CD4-positive, alpha-beta T cell (primary cell): ENCODE measurements at regions not wholly inside any gene's neighbourhood (a gene's known extent, or its start where the extent isn't known, plus 50 kb on each side); places are given as distances from the start of the nearest gene placed in this dataset.

Experiments used
- ATAC-seq: fragments of 200-7000 bp; cut with Tn5 transposase; one replicate; pipeline ENCODE4 v1.10.0; 2022; ENCODE audit warnings: mild to moderate bottlenecking; ENCODE audit not compliant: poor library complexity
- CTCF ChIA-PET: fragments of 350-600 bp; sonication (Branson Sonifier 250); formaldehyde crosslinking; loops from one replicate; lab custom pipeline; 2021; ENCODE audit warnings: antibody characterized with exemption, inconsistent platforms; lab: Charles Lee
- POLR2A ChIA-PET: fragments of 350-600 bp; sonication (Branson Sonifier 250); formaldehyde crosslinking; loops from one replicate; lab custom pipeline; 2021; ENCODE audit warnings: antibody characterized with exemption, inconsistent platforms; lab: Charles Lee
- DNase-seq, 14 experiments: peaks; one replicate each; pipeline ENCODE4 v3.0.0-alpha.2; 2013 to 2020; ENCODE audit warnings: mixed read lengths in 2 of 14
- H3K27ac ChIP-seq, 2 donors: one replicate each; pipeline versions ENCODE4 v1.5.1 to v1.7.0; 2013; ENCODE audit warnings: low read length in 2 of 2, low read depth in 1 of 2, mild to moderate bottlenecking in 1 of 2
- H3K27me3 ChIP-seq, 2 experiments: 1 replicate in 1 of 2; 2 replicates in 1 of 2; pipeline versions ENCODE4 v1.6.1 to v1.7.0; 2013; ENCODE audit warnings: low read length in 2 of 2, control low read depth in 1 of 2, mild to moderate bottlenecking in 1 of 2, moderate library complexity in 1 of 2; ENCODE audit not compliant: insufficient read depth in 2 of 2, control insufficient read depth in 1 of 2
- H3K36me3 ChIP-seq: one replicate; pipeline ENCODE4 v1.6.1; 2013; ENCODE audit warnings: low read length, control low read depth; ENCODE audit not compliant: insufficient read depth
- H3K4me1 ChIP-seq: one replicate; pipeline ENCODE4 v1.6.1; 2013; ENCODE audit warnings: low read length, control low read depth; ENCODE audit not compliant: insufficient read depth
- H3K4me3 ChIP-seq: one replicate; pipeline ENCODE4 v1.5.1; 2013; ENCODE audit warnings: mild to moderate bottlenecking, low read length, moderate library complexity
- H3K9me3 ChIP-seq, 2 experiments: 1 replicate in 1 of 2; 2 replicates in 1 of 2; pipeline versions ENCODE4 v1.6.1 to v1.7.0; 2013; ENCODE audit warnings: low read length in 2 of 2, mild to moderate bottlenecking in 2 of 2, control low read depth in 1 of 2, moderate library complexity in 1 of 2; ENCODE audit not compliant: control insufficient read depth in 1 of 2, insufficient read depth in 1 of 2
- H3K27ac Mint-ChIP-seq: one replicate; pipeline ENCODE4 v1.8.0; 2020; ENCODE audit warnings: mixed read lengths
- H3K27me3 Mint-ChIP-seq: one replicate; pipeline ENCODE4 v1.8.0; 2021; ENCODE audit warnings: mixed read lengths
- H3K36me3 Mint-ChIP-seq: one replicate; pipeline ENCODE4 v1.8.0; 2021; ENCODE audit warnings: low read depth, mixed read lengths
- H3K4me1 Mint-ChIP-seq: one replicate; pipeline ENCODE4 v1.8.0; 2021; ENCODE audit warnings: low read depth, mixed read lengths
- H3K4me3 Mint-ChIP-seq: one replicate; pipeline ENCODE4 v1.8.0; 2020; ENCODE audit warnings: mild to moderate bottlenecking, mixed read lengths
- H3K9me3 Mint-ChIP-seq: one replicate; pipeline ENCODE4 v1.8.0; 2020; ENCODE audit warnings: mixed read lengths
- CTCF ChIP-seq: fragments of 200-600 bp; IDR thresholded peaks from one replicate; pipeline ENCODE4 v1.8.0; 2022; ENCODE audit warnings: antibody characterized with exemption, mild to moderate bottlenecking
- intact Hi-C, 2 experiments: fragments of 100-400 bp; cut with DNase I in 1 of 2; cut with micrococcal nuclease in 1 of 2; formaldehyde crosslinking; loops; one replicate each; pipeline versions ENCODE4 v1.15.1 to v1.9.0; 2023 to 2025; cut with DNase I, micrococcal nuclease

- H3K36me3 ChIP-seq = no peaks in the 10 kb centered on the region
- H3K4me1 Mint-ChIP-seq = no peaks in the 10 kb centered on the region
- intact Hi-C loops = loop anchor here in 1 of 2 experiments (2.0 kb wide), 1 partner anchor 52 kb away; no protein-coding TSS in a partner anchor
- TF ChIP-seq CTCF = no peak
- peaks cover 3% of the 10 kb centered on the region for H3K9me3 Mint-ChIP-seq
- DNase-seq (no peak), ATAC-seq (no peak)
- H3K9me3 ChIP-seq = peaks cover 0 to 2% of the 10 kb centered on the region in 2 experiments
- H3K36me3 Mint-ChIP-seq = peaks cover 4% of the 10 kb centered on the region
- no peak overlapping the region for H3K27ac ChIP-seq
- peaks cover 25% of the 10 kb centered on the region for H3K27me3 Mint-ChIP-seq
- H3K4me3 ChIP-seq = no peak overlapping the region
- ChIA-PET POLR2A (no interaction called here), CTCF (no interaction called here)
- no peak overlapping the region for H3K4me3 Mint-ChIP-seq
- H3K27me3 ChIP-seq = no peaks in the 10 kb centered on the region
- H3K27ac Mint-ChIP-seq = no peak overlapping the region
- no peaks in the 10 kb centered on the region for H3K4me1 ChIP-seq
Observed at GRCh38 chr22:25494774-25495173, 69.7 kb upstream of the GRK3 start.

DNA sequence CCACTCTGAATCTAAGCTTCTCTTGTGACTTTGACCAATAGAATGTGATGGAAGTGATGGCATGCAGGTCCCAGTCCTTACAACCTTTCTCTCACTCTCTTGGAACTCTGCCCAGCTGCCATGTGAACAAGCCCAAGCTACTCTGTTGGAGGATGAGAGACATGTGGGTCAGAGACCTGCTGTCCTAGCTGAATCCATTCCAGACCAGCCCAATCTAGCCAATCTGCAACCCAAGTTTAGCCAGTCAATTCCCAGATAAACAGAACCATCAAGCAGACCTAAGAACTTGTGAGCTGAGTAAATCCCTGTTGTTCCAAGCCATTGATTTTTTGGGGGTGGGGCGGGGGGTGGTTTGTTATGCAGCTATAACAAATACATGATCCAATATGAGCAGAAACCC lies 69.2 kb upstream of the GRK3 start:
- Histone ChIP-seq H3K27me3 (no peaks in the 10 kb centered on the region), H3K9me3 (no peaks in the 10 kb centered on the region), H3K27ac (no peak overlapping the region), H3K4me3 (no peak overlapping the region), H3K4me1 (no peaks in the 10 kb centered on the region), H3K36me3 (no peaks in the 10 kb centered on the region)
- H3K4me1 Mint-ChIP-seq = no peaks in the 10 kb centered on the region
- peaks cover 25% of the 10 kb centered on the region for H3K27me3 Mint-ChIP-seq
- ChIA-PET POLR2A (no interaction called here), CTCF (no interaction called here)
- H3K4me3 Mint-ChIP-seq = no peak overlapping the region
- ATAC-seq (no peak), DNase-seq (no peak)
- no peaks in the 10 kb centered on the region for H3K36me3 Mint-ChIP-seq
- no peaks in the 10 kb centered on the region for H3K9me3 Mint-ChIP-seq
- intact Hi-C loops = loop anchor here in 1 of 2 experiments (2.0 kb wide), 1 partner anchor 52 kb away; no protein-coding TSS in a partner anchor
- TF ChIP-seq CTCF = no peak
- no peak overlapping the region for H3K27ac Mint-ChIP-seq

GRCh38 chr22:25496396-25497064 lies 67.9 kb upstream of the GRK3 start:
- TF ChIP-seq CTCF = no peak
- POLR2A ChIA-PET = no interaction called here
- CTCF ChIA-PET = no interaction called here
- Mint-ChIP-seq H3K36me3 (no peaks in the 10 kb centered on the region), H3K9me3 (no peaks in the 10 kb centered on the region), H3K4me1 (no peaks in the 10 kb centered on the region), H3K27ac (no peak overlapping the region), H3K4me3 (no peak overlapping the region), H3K27me3 (peaks cover 25% of the 10 kb centered on the region)
- Histone ChIP-seq H3K27ac (no peak overlapping the region), H3K4me3 (no peak overlapping the region), H3K4me1 (no peaks in the 10 kb centered on the region), H3K27me3 (no peaks in the 10 kb centered on the region), H3K36me3 (no peaks in the 10 kb centered on the region), H3K9me3 (no peaks in the 10 kb centered on the region)
- no peak for DNase-seq
- ATAC-seq = no peak
- intact Hi-C loops = no loop called here
